GM18507 (cell line): ENCODE measurements at regions not wholly inside any gene's neighbourhood (a gene's known extent, or its start where the extent isn't known, plus 50 kb on each side); places are given as distances from the start of the nearest gene placed in this dataset.

Experiments used
- DNase-seq: peaks from one replicate; pipeline ENCODE4 v3.0.0; 2011; ENCODE audit warnings: low read depth; ENCODE audit not compliant: insufficient read length; ENCODE audit errors: extremely low spot score
- FAIRE-seq: peaks from 2 replicates; lab custom pipeline; 2011; peaks lifted over from hg19 to GRCh38; lab: Jason Lieb, UNC

DNA sequence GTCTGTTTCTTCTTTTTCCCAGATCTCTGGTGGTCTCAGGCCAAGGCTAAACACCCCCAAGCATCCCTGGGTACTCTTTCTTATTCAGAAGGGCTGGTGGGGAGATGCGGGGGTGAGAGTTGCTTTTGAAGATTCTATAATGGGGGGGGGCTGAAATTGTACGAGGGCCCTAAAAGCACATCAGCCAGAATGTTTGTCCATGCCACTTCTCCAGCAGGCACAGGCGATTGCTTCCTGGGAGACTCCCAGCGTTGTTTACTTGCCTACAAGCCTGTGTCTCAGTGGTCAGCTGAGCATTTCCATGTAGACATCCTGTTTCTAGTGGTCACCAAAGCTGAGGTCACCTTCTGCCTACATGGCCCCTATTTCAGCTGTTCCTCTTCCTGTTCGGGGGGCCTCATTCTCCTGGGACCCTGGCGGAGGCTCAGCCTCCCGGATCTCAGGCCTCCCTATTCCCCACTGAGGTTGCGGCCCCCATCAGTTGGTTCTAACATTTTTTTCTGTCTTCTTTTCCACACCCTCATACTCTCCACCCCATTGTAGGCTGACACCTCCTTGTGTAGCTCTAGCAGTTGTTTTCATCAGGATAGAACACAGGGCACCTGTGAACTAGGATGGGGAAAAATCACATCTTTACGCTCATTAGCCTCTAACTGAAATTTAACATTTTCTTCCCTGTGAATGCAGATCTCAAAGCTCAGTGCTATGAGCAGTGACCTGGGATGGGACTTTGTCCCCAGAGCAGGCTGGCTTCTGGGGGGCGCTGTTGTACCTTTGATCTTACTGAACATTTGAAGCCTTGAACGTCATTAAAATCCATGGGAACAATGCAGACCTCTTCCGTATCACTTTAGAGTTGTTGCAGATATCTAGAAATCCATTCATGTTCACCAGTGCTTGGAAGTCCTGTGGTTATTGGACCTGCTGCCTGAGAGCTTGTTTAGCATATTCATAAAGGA, 286.5 kb downstream of the GLRX3 start:
- DNase-seq = no peak
- no peak for FAIRE-seq

DNA sequence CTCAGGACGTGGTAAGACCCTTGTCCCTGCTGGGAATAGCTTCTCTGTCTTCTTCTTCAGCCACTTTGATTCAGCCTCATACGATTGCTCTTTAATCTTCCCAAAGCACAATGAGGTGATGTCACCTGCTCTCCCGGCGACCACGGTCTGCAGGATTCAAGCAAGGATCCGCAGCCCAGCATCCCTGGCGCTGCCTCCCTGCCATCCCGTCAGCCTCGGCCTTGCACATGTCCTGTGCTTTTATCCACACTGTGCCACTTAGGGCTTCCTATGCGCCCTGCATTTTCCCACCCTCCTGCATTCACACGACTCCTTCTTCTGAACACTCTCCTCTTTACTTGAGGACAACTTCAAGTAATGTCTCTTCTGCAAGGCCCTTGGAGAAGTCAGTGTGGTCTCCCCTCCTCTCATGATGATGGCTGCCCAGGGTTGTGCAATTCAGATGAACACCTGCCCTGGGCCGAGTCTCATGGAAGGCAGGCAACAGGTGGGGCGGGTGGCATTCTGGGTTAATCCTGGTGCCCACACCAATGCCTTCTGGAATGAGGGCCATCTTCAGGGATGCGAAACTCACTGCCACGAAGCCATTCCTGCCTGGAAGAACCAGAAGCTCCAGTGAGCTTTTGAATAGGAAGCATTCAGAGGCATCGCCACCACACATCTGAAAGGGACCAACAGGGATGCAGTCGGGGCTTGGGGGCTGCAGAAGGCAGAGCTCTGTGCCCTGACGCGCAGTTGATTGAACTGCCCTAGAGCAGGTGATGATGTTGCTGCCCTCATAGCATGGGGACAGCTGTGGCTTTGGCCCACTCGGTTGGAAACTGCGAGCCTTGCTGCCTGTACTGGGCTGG, 287.5 kb downstream of the GLRX3 start:
- FAIRE-seq = no peak
- DNase-seq = no peak

DNA sequence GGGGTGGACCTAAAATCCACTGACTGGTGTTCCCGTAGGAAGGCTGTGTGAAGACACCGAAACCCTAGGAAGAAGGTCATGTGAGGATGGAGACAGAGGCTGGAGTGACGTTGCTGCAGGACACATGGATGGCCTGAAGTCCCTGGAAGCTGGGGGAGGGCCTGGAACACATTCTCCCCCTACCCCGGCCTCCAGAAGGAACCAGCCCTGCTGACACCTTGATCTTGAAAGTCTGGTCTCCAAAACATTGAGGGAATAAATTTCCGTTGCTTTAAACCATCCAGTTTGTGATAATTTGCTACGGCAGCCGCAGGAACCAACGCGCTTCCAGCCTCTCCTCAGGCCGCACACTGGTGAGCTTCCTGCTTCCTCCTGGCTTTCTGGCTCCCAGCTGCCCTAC, 288.2 kb downstream of the GLRX3 start:
- DNase-seq = no peak
- no peak for FAIRE-seq

DNA sequence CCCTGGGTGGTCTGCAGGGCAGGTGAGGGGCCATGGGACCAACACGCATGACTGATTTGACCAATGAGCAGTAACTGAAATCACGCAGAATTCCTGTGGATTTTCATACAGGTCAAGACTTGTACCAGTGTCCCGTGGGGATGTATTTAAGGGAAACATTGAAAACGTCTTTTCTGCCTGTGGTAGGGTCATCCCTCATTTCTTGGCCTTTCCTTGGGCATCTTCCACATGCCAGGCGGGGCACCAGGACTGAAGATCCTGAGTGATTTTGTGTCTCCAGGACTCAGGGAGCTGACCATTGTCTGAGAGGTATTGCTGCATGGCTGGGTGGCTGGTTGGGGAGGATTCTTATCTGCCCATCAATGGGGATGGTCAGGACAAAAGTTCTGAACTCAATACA, 289.0 kb downstream of the GLRX3 start:
- DNase-seq (no peak), FAIRE-seq (no peak)

DNA sequence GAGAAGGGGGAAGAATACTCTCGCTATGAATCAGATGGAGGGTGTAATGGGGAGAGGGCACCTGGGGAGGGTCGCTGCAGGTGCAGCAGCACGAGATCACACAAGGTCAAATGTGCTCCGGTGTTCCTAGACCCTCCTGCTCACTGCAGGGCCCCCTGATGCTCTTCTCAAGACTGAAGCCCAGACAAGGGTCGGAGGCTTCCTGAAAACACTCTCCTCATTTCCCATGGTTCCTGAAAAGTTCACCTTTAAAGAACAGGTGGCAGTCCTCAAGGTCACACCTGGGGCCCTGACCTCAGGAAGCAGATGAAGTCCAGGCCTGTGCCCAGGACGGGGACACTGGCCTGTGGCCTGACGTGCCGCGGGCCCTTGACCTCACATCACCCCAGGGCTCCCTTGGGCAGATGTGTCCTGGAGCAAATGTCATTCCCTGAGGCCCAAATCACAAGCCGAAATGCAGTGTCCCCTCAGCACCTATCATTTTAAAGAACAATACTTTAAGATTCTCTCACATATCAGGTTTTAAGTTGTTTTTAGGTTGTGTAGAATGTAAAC, 289.8 kb downstream of the GLRX3 start:
- DNase-seq (no peak), FAIRE-seq (no peak)

DNA sequence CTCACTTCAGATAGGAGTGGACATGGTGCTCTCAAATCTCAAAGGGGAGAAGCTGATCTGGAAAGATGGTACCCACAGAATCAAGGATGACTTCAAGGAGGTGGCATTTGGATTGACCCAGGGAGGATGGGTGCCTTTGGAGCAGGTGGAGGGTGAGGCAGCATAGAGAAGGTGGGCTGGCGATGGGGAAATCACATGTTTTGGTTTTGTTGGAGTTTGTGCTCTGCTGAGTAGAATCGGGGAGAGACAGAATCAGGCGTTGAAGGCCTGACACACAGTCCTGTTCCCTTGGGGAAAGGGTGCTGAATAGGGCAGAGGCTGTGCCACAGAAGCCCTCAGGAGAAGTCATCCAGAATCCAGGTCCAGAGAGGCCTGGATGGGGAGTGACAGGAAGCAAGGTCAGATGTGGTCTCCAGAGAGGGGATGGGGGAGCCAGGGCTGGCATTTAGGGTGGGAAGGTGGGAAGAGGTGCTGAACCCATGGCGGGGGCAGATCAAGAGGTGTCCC, 291.1 kb downstream of the GLRX3 start:
- FAIRE-seq = no peak
- DNase-seq = no peak

DNA sequence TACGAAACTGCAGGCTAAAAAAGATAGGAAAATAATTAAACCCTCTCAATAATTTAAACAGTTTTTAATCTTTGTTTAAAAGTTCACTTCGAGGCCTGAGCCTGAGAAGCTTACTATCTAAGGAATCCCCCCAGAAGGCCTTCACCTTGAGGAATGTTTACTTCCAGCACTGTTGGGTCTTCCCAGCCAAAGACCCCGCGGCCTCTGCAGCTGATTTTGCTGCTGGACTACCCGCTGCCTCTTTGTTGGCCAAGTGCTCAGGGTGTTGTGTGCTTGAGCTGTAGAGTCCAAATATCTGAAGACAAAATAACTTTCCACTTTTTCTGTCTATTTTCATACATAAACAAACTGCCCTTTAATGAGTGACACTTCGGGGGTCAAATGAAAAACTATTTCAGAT, 292.7 kb downstream of the GLRX3 start:
- DNase-seq = no peak
- no peak for FAIRE-seq

DNA sequence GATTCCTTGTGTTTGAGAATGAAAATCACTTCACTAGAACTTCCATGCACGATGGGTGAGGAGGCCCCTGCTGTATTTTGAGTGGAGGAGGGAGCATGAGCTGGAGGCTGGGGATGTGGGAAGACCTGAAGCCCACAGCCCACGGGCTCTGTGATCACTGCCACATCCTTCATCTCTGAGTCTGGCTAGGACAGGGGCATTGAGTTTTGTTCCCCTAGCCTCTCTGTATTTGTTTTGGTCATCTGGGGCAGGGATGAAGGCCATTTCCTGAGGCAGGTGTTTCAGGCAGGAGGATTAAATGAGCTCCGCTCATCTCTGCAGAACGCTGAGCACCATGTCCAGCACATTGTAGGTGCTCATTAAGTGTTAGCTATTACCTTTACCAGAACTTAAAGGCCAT, 293.6 kb downstream of the GLRX3 start:
- FAIRE-seq (no peak), DNase-seq (no peak)

DNA sequence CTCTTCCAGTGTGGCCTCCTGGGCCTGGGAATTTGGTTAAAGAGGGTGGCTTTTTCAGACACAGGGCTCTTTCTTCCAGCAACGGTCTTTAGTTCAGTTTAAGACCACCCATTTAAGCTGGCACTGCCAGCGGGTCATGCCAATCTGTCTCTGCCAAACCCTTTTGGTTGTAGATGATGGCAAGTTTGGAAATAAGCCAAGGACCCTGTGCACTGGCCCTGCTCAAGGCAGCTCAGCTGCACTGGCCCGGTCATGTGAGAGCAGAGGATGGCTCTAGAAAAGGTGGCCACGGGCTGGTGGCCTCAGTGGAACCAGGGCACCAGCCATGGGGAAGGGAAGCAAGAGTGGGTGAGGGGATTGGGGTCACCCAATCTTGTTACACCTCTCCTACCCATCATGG, 294.1 kb downstream of the GLRX3 start:
- FAIRE-seq = no peak
- DNase-seq = no peak

DNA sequence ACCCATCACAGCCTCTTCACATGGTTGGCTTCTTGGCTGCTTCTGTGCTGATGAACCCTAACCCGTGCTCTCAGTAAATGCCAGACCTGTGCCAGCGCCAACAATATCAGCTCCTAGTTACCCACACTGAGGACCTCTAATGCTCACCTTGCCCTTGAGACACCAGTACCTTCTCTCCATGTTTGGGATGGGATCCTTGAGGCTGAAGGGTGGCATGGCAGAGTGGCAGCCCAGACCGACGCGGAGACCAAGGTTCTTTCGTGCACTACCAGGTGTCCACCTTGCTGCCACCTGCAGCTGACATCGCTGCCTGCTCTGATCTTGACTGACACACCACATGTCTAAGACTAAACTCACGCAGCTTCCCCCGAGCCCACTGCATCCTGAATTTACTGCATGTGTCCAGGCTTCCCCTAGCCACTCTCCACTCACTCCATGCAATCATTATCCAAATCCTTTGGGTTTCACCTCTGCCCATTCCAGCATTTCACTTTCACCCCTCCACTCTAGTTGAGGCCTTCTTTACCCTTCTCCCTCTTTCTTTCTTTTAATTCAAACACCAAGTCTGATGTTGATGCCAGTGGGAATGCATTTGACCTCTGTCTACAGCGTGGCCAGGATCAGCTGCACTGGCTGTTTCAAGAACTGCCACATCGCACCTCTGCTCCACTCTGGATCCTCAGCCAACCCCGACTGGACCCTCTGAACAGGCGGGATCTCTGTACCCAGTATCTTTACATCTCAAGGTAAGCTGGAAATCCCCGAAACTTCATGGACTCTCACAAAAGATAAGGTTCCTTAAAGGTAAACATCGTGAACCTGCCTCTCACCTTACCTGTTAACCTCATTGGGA, 294.9 kb downstream of the GLRX3 start:
- FAIRE-seq (no peak), DNase-seq (no peak)

DNA sequence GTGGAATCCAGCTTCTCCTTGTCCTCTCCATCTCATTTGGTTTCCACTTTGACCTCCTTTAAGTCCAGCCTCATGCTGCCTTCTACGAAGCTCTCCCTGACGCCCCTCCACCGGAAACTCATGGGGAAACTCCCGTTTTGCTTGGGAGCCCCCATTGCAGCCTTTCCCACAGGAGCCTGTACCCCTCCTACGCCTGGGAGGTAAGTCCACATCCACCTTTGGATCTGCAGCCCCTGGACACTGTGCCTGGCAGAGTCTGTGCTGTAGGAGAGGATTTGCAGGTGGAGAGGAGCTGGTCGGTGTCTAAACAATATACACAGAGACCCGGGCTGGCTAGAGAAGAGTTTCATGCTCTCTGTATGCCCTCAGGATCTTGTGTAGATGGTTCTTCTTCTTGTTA, 296.1 kb downstream of the GLRX3 start:
- no peak for FAIRE-seq
- DNase-seq = no peak

DNA sequence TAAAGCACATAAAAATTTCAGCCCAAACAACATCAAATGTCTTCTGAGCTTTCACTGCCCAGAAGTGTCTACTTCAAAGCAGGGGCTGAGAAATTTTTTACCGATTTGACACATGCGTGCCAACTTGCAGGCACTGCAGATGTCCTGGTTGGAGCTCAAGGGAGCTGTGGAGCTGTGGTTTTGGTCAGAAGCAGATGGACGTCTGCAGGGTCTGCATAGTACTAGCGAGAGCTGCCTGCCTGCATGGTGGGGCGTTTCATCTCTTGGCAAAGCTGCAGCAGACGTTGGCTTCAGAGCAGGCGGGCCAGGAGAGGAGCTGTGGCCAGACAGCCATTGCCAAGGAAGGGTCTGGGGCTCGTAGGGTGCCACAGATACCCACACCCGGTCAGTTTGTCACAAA, 296.7 kb downstream of the GLRX3 start:
- DNase-seq (no peak), FAIRE-seq (no peak)

DNA sequence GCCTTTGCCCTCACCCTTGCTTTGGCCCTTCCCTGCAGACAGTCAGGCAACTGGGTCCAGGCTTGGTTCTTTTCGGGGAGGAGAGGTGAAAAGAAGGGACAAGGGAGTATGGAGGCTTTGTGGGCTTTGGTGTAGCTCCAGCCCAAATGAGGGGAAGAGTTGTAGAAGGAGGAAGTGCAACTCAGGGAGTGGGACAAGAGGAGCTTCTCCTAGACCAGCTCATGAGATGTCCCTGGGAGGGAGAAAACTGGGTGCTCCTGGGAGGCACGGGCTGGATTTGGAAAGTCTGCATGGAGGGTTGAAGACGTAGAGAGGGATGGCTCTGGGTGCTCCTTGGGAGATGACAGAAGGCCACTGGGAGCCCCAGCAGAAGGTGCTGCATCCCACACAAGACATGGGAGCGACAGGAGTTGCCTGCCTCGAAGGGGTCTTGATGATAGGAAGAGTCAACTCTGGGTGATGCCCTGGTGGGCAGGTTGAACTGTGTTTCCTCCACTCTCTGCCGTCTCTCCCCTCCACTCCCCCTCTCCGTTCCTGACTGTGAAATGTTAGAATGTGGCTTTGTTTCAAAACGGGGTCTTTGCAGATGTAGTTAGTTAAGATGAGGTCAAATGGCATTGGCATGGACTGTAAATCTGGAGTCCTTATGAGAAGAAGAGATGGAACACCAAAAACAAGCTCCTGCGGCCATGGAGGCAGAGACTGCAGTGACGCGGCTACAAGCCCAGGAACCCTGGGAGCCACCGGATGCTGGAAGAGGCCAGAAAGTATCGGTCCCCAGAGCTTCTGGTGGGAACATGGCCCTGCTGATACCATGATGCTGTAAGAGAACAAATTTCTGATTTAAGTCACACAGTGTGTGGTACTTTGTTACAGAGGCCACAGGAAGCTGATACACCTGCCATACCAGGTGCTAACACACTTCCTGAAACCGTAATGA, 298.5 kb downstream of the GLRX3 start:
- FAIRE-seq = no peak

DNA sequence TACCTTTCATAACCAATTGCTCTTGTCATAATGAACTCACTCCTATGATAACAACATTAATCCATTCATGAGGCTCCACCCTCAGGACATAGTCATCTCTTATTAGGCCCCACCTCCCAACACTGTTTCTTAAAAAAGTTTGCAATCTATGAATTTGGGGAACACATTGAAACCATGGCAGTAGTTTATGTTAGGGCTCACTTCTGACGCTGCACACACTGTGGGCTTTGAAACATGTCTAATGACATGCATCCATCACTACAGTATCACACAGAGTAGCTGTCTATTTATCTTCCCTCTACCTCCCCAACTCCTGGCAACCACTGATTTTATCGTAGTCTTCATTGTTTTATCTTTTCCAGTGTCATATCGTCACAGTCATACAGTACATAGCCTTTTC, 299.8 kb downstream of the GLRX3 start:
- DNase-seq (no peak), FAIRE-seq (no peak)

More for the DNA sequence above, 298.5 kb downstream of the GLRX3 start:
- DNase-seq = no peak

DNA sequence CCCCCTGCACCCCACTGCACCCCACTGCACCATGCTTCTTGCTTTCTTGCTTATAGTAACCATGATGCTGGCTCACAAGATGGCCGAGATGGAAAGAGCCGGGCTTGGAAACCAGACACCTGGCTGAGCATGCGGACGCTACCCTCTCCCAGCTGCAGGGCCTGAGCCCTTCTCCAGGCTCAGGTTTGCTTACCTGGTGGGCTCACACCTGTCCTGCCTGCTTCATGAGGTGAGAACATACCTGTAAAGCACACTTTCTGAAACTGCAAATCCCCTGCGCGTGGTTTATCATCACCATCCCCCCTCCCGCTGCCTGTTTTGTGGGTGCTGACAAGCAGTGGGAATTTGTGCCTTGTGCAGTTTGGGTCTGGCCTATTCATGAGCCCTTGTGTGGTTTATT, 302.7 kb downstream of the GLRX3 start:
- DNase-seq (no peak), FAIRE-seq (no peak)

DNA sequence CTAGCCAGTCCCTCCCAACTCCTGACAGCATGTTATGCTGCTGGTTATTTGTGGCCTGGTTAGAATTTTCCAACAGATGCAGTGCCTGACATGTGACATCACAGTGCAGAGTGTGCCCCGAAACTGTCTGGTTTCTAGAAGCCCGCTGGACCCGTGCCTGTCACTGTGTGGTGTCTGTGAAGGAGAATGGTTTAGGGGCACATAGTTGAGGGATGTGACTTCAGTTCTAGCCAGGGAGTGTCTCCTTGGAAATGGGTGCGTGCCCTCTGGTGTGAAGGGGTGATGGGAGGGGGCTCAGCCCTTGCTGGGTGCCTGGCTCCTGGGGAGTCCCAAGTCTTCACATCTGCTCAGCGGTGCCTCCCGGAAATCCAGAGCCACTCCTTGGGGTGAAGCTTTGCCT, 303.6 kb downstream of the GLRX3 start:
- FAIRE-seq = no peak
- DNase-seq = no peak

DNA sequence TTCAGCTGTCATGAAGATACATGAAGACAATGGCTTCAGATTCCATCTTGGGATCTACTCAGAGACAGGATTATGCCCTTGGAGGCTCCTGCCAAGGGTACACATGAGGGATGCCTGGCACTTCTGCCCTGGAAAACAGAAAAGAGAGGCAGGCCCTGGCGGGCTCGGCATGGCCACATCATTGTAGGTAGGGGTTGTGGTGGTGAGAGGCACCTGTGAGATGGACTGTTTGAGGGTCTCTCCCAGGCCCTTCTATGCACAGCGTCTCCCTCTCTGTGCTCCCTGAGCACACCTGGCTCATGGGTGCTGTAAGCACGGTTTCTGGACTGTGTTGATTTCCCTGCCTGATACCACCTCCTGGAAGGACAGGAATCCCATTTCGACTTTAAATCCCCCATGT, 304.3 kb downstream of the GLRX3 start:
- FAIRE-seq (no peak), DNase-seq (no peak)

DNA sequence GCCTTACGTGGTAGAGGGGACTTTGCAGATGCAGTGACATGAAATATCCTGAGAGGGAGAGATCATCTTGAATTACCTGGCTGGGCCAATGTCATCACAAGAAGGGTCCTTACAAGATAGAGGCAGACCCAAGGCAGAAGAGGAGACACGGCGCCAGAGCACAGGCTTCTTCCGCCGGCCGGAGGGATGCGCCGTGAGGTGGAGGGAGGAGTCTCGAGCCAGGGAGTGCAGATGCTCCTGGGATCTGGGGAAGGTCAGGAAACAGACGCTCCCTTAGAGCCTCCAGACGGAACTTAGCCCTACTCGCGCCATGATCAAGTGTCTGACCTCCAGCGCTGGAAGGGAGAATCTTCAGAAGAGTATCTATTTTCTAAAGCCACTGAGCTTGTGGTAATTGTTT, 304.8 kb downstream of the GLRX3 start:
- DNase-seq (no peak), FAIRE-seq (no peak)
